Activated CD8-positive, alpha-beta T cell treated with anti-CD3 and anti-CD28 coated beads for 36 hours (primary cell): ENCODE measurements at regions not wholly inside any gene's neighbourhood (a gene's known extent, or its start where the extent isn't known, plus 50 kb on each side); places are given as distances from the start of the nearest gene placed in this dataset.

Experiments
- ATAC-seq: fragments of 200-7000 bp; cut with Tn5 transposase; one replicate; pipeline ENCODE4 v1.10.0; 2021; ENCODE audit warnings: mild to moderate bottlenecking, moderate library complexity
- CTCF ChIA-PET: fragments of 350-600 bp; sonication (Branson Sonifier 250); formaldehyde crosslinking; loops from one replicate; lab custom pipeline; 2021; ENCODE audit warnings: antibody characterized with exemption; lab: Charles Lee
- POLR2A ChIA-PET: fragments of 350-600 bp; sonication (Branson Sonifier 250); formaldehyde crosslinking; loops from one replicate; lab custom pipeline; 2021; ENCODE audit warnings: antibody characterized with exemption; lab: Charles Lee
- DNase-seq: peaks from one replicate; pipeline ENCODE4 v3.0.0-alpha.2; 2020
- H3K27ac Mint-ChIP-seq: one replicate; pipeline ENCODE4 v1.8.0; 2021; ENCODE audit warnings: mild to moderate bottlenecking, mixed read lengths
- H3K27me3 Mint-ChIP-seq: one replicate; pipeline ENCODE4 v1.8.0; 2021; ENCODE audit warnings: mixed read lengths
- H3K36me3 Mint-ChIP-seq: one replicate; pipeline ENCODE4 v1.8.0; 2021; ENCODE audit warnings: low read depth, mixed read lengths
- H3K4me1 Mint-ChIP-seq: one replicate; pipeline ENCODE4 v1.8.0; 2021; ENCODE audit warnings: low read depth, mixed read lengths
- H3K4me3 Mint-ChIP-seq: one replicate; pipeline ENCODE4 v1.8.0; 2021; ENCODE audit warnings: mild to moderate bottlenecking, moderate library complexity, mixed read lengths
- H3K9me3 Mint-ChIP-seq: one replicate; pipeline ENCODE4 v1.8.0; 2021; ENCODE audit warnings: mixed read lengths
- CTCF ChIP-seq: fragments of 200-600 bp; IDR thresholded peaks from one replicate; pipeline ENCODE4 v1.8.0; 2022; ENCODE audit warnings: antibody characterized with exemption, mild to moderate bottlenecking
- intact Hi-C: fragments of 100-400 bp; cut with micrococcal nuclease; formaldehyde crosslinking; loops from one replicate; pipeline ENCODE4 v1.10.0; 2022

DNA sequence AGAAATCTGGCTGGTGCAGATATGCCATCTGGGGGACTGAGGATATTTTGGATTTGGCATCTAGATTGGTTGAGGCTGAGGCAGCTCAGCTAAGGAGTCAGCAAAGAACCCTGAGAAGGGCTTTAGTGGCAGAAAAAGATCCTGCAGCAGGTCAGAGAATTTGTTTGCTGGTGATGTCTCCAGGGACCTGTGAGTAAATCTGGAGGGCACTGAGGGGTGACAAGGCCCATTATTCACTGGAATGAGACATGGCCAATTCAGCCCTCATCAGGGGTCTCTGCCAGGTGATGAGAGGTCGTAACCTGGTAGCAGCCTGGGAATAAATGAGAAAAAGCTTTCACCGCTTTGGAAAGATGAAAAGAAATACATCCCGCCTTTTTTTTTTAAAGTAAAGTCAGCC, 118.3 kb upstream of the FBXL4 start:
- peaks cover 6% of the 10 kb centered on the region for H3K27me3 Mint-ChIP-seq
- TF ChIP-seq CTCF: no peak
- no peaks in the 10 kb centered on the region for H3K4me1 Mint-ChIP-seq
- intact Hi-C loops: no loop called here
- ChIA-PET CTCF (no interaction called here), POLR2A (no interaction called here)
- no peak for DNase-seq
- H3K27ac Mint-ChIP-seq: no peak overlapping the region
- ATAC-seq: no peak
- no peak overlapping the region for H3K4me3 Mint-ChIP-seq
- no peaks in the 10 kb centered on the region for H3K9me3 Mint-ChIP-seq
- no peaks in the 10 kb centered on the region for H3K36me3 Mint-ChIP-seq

DNA sequence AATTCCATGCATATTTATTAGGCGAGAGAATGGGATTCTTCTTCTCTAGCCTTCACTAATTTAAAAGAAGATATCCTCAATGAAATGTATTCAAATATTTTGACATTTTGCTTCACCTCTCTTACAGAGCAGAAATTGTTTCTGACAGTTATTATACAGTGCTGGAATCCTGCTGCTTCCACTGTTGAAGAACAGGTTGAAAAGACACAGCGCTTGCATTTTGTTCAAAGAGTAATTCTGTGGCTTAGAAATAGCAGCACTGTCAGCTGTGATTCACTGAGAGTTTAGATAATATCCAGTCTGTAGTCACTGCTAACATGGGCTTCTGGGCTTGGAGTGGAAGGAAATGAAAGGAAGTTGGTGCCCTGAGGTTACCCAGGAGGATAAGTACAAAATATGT, 117.1 kb upstream of the FBXL4 start:
- H3K27me3 Mint-ChIP-seq: peaks cover 3% of the 10 kb centered on the region
- H3K27ac Mint-ChIP-seq: no peak overlapping the region
- no peak for ATAC-seq

GRCh38 chr6:99036672-99037071, 88.9 kb upstream of the FBXL4 start:
- Mint-ChIP-seq H3K9me3 (no peaks in the 10 kb centered on the region), H3K4me1 (no peaks in the 10 kb centered on the region), H3K27me3 (peaks cover 16% of the 10 kb centered on the region), H3K27ac (no peak overlapping the region), H3K4me3 (no peak overlapping the region), H3K36me3 (no peaks in the 10 kb centered on the region)
- CTCF ChIA-PET: no interaction called here
- POLR2A ChIA-PET: no interaction called here
- no peak for ATAC-seq
- DNase-seq: no peak
- no peak for TF ChIP-seq CTCF
- intact Hi-C loops: no loop called here

More for the DNA sequence above, 117.1 kb upstream of the FBXL4 start:
- ChIA-PET CTCF (interaction anchor here (1.4 kb wide), 1 partner anchor 54 kb away, joined by 3 read pairs; no protein-coding TSS in a partner anchor), POLR2A (no interaction called here)
- DNase-seq: no peak
- intact Hi-C loops: no loop called here
- Mint-ChIP-seq H3K36me3 (no peaks in the 10 kb centered on the region), H3K9me3 (no peaks in the 10 kb centered on the region), H3K4me1 (no peaks in the 10 kb centered on the region), H3K4me3 (no peak overlapping the region)
- TF ChIP-seq CTCF: no peak

GRCh38 chr6:99032396-99032795, 84.7 kb upstream of the FBXL4 start:
- H3K4me3 Mint-ChIP-seq: no peak overlapping the region
- POLR2A ChIA-PET: no interaction called here
- TF ChIP-seq CTCF: no peak
- H3K27me3 Mint-ChIP-seq: peaks cover 9% of the 10 kb centered on the region
- H3K36me3 Mint-ChIP-seq: no peaks in the 10 kb centered on the region
- no peaks in the 10 kb centered on the region for H3K4me1 Mint-ChIP-seq
- CTCF ChIA-PET: no interaction called here
- H3K9me3 Mint-ChIP-seq: no peaks in the 10 kb centered on the region
- ATAC-seq (no peak), DNase-seq (no peak)
- no peak overlapping the region for H3K27ac Mint-ChIP-seq
- intact Hi-C loops: no loop called here

- TF ChIP-seq CTCF: no peak
- Mint-ChIP-seq H3K27me3 (peaks cover 6% of the 10 kb centered on the region), H3K4me1 (no peaks in the 10 kb centered on the region), H3K4me3 (no peak overlapping the region), H3K27ac (no peak overlapping the region), H3K9me3 (no peaks in the 10 kb centered on the region), H3K36me3 (no peaks in the 10 kb centered on the region)
- DNase-seq: no peak
- no peak for ATAC-seq
- ChIA-PET CTCF (no interaction called here), POLR2A (no interaction called here)
- intact Hi-C loops: no loop called here
Measured at GRCh38 chr6:99031957-99032356, 84.2 kb upstream of the FBXL4 start.
